Liver (tissue), 8 donors: ENCODE measurements at regions not wholly inside any gene's neighbourhood (a gene's known extent, or its start where the extent isn't known, plus 50 kb on each side); places are given as distances from the start of the nearest gene placed in this dataset.

Experiments
- DNase-seq: peaks from one replicate; pipeline ENCODE4 v3.0.0-alpha.2; 2017; ENCODE audit warnings: low spot score
- H3K27ac ChIP-seq, 2 donors: one replicate each; pipeline ENCODE4 v1.7.0; 2013; ENCODE audit warnings: inconsistent platforms in 2 of 2, low read length in 2 of 2, control low read depth in 1 of 2, low read depth in 1 of 2, mild to moderate bottlenecking in 1 of 2
- H3K27me3 ChIP-seq, 4 donors: one replicate each; pipeline versions ENCODE4 v1.6.1 to v1.7.0; 2013; ENCODE audit warnings: low read length in 3 of 4, inconsistent platforms in 1 of 4, mild to moderate bottlenecking in 1 of 4, moderate library complexity in 1 of 4; ENCODE audit not compliant: control insufficient read depth in 4 of 4, insufficient read depth in 4 of 4
- H3K36me3 ChIP-seq, 4 donors: one replicate each; pipeline versions ENCODE4 v1.6.1 to v1.7.0; 2013; ENCODE audit warnings: low read length in 3 of 4, mild to moderate bottlenecking in 3 of 4, low read depth in 1 of 4, moderate library complexity in 1 of 4; ENCODE audit not compliant: control insufficient read depth in 4 of 4, insufficient read depth in 3 of 4
- H3K4me1 ChIP-seq, 4 donors: one replicate each; pipeline versions ENCODE4 v1.6.1 to v1.7.0; 2013; ENCODE audit warnings: low read length in 3 of 4, mild to moderate bottlenecking in 3 of 4, moderate library complexity in 1 of 4; ENCODE audit not compliant: control insufficient read depth in 4 of 4, insufficient read depth in 4 of 4
- H3K4me3 ChIP-seq, 3 donors: one replicate each; pipeline versions ENCODE4 v1.6.1 to v1.7.0; 2013; ENCODE audit warnings: low read length in 3 of 3, control low read depth in 1 of 3, low read depth in 1 of 3, mild to moderate bottlenecking in 1 of 3
- H3K9ac ChIP-seq, 2 donors: one replicate each; pipeline ENCODE4 v1.7.0; 2013; ENCODE audit warnings: low read length in 2 of 2, mild to moderate bottlenecking in 2 of 2, moderate library complexity in 2 of 2, control low read depth in 1 of 2, low read depth in 1 of 2
- H3K9me3 ChIP-seq, 4 donors: one replicate each; pipeline versions ENCODE4 v1.6.1 to v1.7.0; 2013; ENCODE audit warnings: low read length in 3 of 4; ENCODE audit not compliant: control insufficient read depth in 4 of 4
- ATF3 ChIP-seq: IDR thresholded peaks from 2 replicates; pipeline ENCODE4 v1.6.1; 2016; ENCODE audit warnings: antibody characterized with exemption
- CTCF ChIP-seq: fragments of 150-350 bp; IDR thresholded peaks from 2 replicates; pipeline ENCODE4 v1.5.1; 2017; ENCODE audit warnings: improper control_type of control experiment, low read depth, low read length; ENCODE audit not compliant: missing input control
- EGR1 ChIP-seq, 2 donors: IDR thresholded peaks; 2 replicates each; pipeline ENCODE4 v1.6.1; 2016 to 2018; ENCODE audit warnings: antibody characterized with exemption in 2 of 2, low read depth in 2 of 2
- FOXA1 ChIP-seq: IDR thresholded peaks from 2 replicates; pipeline ENCODE4 v1.6.1; 2016; ENCODE audit warnings: antibody characterized with exemption
- FOXA2 ChIP-seq: IDR thresholded peaks from 2 replicates; pipeline ENCODE4 v1.6.1; 2016; ENCODE audit warnings: antibody characterized with exemption
- GABPA ChIP-seq, 2 donors: IDR thresholded peaks in 1 of 2; conservative IDR thresholded peaks in 1 of 2; 2 replicates each; pipeline ENCODE4 v1.6.1; 2016; ENCODE audit warnings: antibody characterized with exemption in 2 of 2, mild to moderate bottlenecking in 1 of 2, moderate library complexity in 1 of 2
- HNF4G ChIP-seq: IDR thresholded peaks from 2 replicates; pipeline ENCODE4 v1.6.1; 2016; ENCODE audit warnings: antibody characterized with exemption
- JUND ChIP-seq, 2 donors: IDR thresholded peaks; 2 replicates each; pipeline ENCODE4 v1.6.1; 2016; ENCODE audit warnings: antibody characterized with exemption in 2 of 2
- MAX ChIP-seq: IDR thresholded peaks from 2 replicates; pipeline ENCODE4 v1.6.1; 2016; ENCODE audit warnings: antibody characterized with exemption
- NR2F2 ChIP-seq: IDR thresholded peaks from 2 replicates; pipeline ENCODE4 v1.6.1; 2016; ENCODE audit warnings: antibody characterized with exemption
- RAD21 ChIP-seq, 2 donors: IDR thresholded peaks; 2 replicates each; pipeline ENCODE4 v1.6.1; 2016; ENCODE audit warnings: antibody characterized with exemption in 2 of 2, mild to moderate bottlenecking in 2 of 2
- REST ChIP-seq: IDR thresholded peaks from 2 replicates; pipeline ENCODE4 v1.6.1; 2016; ENCODE audit warnings: antibody characterized with exemption, mild to moderate bottlenecking
- RXRA ChIP-seq, 2 donors: IDR thresholded peaks; 2 replicates each; pipeline ENCODE4 v1.6.1; 2017 to 2018; ENCODE audit warnings: antibody characterized with exemption in 2 of 2, mild to moderate bottlenecking in 1 of 2
- SP1 ChIP-seq: IDR thresholded peaks from 2 replicates; pipeline ENCODE4 v1.6.1; 2018; ENCODE audit warnings: antibody characterized with exemption, mild to moderate bottlenecking
- TAF1 ChIP-seq: conservative IDR thresholded peaks from 2 replicates; pipeline ENCODE4 v1.6.1; 2016; ENCODE audit warnings: antibody characterized with exemption, mild to moderate bottlenecking
- ZBTB33 ChIP-seq: IDR thresholded peaks from 2 replicates; pipeline ENCODE4 v1.6.1; 2016; ENCODE audit warnings: antibody characterized with exemption
- WGBS: extraction: QIAGEN DNeasy Blood & Tissue Kit; methylation state at CpG from one replicate; pipeline ENCODE4 v1.1.7; 2013; 5-methylcytosine and 5-hydroxymethylcytosine counted together
- donor health status: healthy.
- donor health status: healthy.
- donor health status: healthy.
- donor health status: healthy.
- donor health status: healthy.

GRCh38 chr10:113458944-113459343 lies 93.9 kb upstream of the HABP2 start:
- DNase-seq: no peak
- Histone ChIP-seq H3K36me3 (no peaks in the 10 kb centered on the region), H3K4me1 (peaks cover 0 to 7% (median 4%) of the 10 kb centered on the region in 4 donors), H3K27me3 (no peaks in the 10 kb centered on the region), H3K9ac (no peak overlapping the region), H3K4me3 (no peak overlapping the region), H3K9me3 (no peaks in the 10 kb centered on the region), H3K27ac (no peak overlapping the region)
- no peak for TF ChIP-seq CTCF
- no peak for TF ChIP-seq FOXA1
- no peak for TF ChIP-seq GABPA (IDR thresholded peaks at IDR 0.05 in 1 of 2, conservative IDR thresholded peaks at IDR 0.05 in 1 of 2)
- no peak for TF ChIP-seq ZBTB33
- TF ChIP-seq EGR1 (IDR thresholded peaks at IDR 0.05; ENCODE audit: low read depth in 2 of 2): no peak
- no peak for TF ChIP-seq RAD21 (IDR thresholded peaks at IDR 0.05)
- no peak for TF ChIP-seq REST
- no peak for TF ChIP-seq JUND (IDR thresholded peaks at IDR 0.05)
- no peak for TF ChIP-seq MAX
- no peak for TF ChIP-seq SP1
- no peak for TF ChIP-seq TAF1
- WGBS: 90% methylated on average over 5 of the region's 5 CpGs

- WGBS: 92% methylated on average over 8 of the region's 8 CpGs
- H3K4me1 ChIP-seq: peaks cover 0 to 2% (median 0%) of the 10 kb centered on the region in 4 donors
Observed at GRCh38 chr10:113459626-113460280, 93.1 kb upstream of the HABP2 start.

More at GRCh38 chr10:113459626-113460280, 93.1 kb upstream of the HABP2 start:
- Histone ChIP-seq H3K9me3 (no peaks in the 10 kb centered on the region), H3K9ac (no peak overlapping the region), H3K27ac (no peak overlapping the region), H3K4me3 (no peak overlapping the region), H3K27me3 (no peaks in the 10 kb centered on the region), H3K36me3 (no peaks in the 10 kb centered on the region)
- peak; percentile 16 for DNase-seq
- TF ChIP-seq MAX: no peak
- TF ChIP-seq JUND (IDR thresholded peaks at IDR 0.05): no peak
- no peak for TF ChIP-seq NR2F2
- TF ChIP-seq FOXA2: no peak
- no peak for TF ChIP-seq TAF1
- no peak for TF ChIP-seq HNF4G
- TF ChIP-seq ZBTB33: no peak
- TF ChIP-seq EGR1 (IDR thresholded peaks at IDR 0.05; ENCODE audit: low read depth in 2 of 2): no peak
- no peak for TF ChIP-seq SP1
- no peak for TF ChIP-seq RXRA (IDR thresholded peaks at IDR 0.05)
- no peak for TF ChIP-seq ATF3
- no peak for TF ChIP-seq FOXA1
